Neural progenitor cell (in vitro differentiated cells): ENCODE measurements at regions not wholly inside any gene's neighbourhood (a gene's known extent, or its start where the extent isn't known, plus 50 kb on each side); places are given as distances from the start of the nearest gene placed in this dataset.

Experiments
- DNase-seq: peaks from one replicate; pipeline ENCODE4 v3.0.0-alpha.2; 2016; ENCODE audit warnings: low spot score
- H2AFZ ChIP-seq: fragments of 200-600 bp; sonication (generic); replicated peaks from 2 replicates; pipeline ENCODE4 v1.6.1; 2016; ENCODE audit warnings: antibody characterized with exemption
- H3F3A ChIP-seq: fragments of 200-600 bp; sonication (generic); 2 replicates; pipeline ENCODE4 v1.6.1; 2016; ENCODE audit warnings: antibody characterized with exemption, low read depth
- H3K27ac ChIP-seq: fragments of 200-600 bp; sonication (generic); 2 replicates; pipeline ENCODE4 v1.5.1; 2016; ENCODE audit warnings: mild to moderate bottlenecking
- H3K27me3 ChIP-seq: fragments of 200-600 bp; sonication (generic); 2 replicates; pipeline ENCODE4 v1.6.1; 2016; ENCODE audit warnings: mild to moderate bottlenecking, moderate library complexity
- H3K36me3 ChIP-seq: fragments of 200-600 bp; sonication (generic); 2 replicates; pipeline ENCODE4 v1.5.1; 2016
- H3K4me1 ChIP-seq: fragments of 200-600 bp; sonication (generic); 2 replicates; pipeline ENCODE4 v1.6.1; 2016; ENCODE audit warnings: mixed run types
- H3K4me2 ChIP-seq: fragments of 200-600 bp; sonication (generic); 2 replicates; pipeline ENCODE4 v1.6.1; 2016
- H3K4me3 ChIP-seq: fragments of 200-600 bp; sonication (generic); 2 replicates; pipeline ENCODE4 v1.5.1; 2016
- H3K79me2 ChIP-seq: fragments of 200-600 bp; sonication (generic); 2 replicates; pipeline ENCODE4 v1.6.1; 2016; ENCODE audit warnings: low read depth
- H3K9ac ChIP-seq: fragments of 200-600 bp; sonication (generic); 2 replicates; pipeline ENCODE4 v1.6.1; 2016
- H3K9me3 ChIP-seq: fragments of 200-600 bp; sonication (generic); 2 replicates; pipeline ENCODE4 v1.5.1; 2016; ENCODE audit warnings: low read depth
- H4K20me1 ChIP-seq: fragments of 200-600 bp; sonication (generic); 2 replicates; pipeline ENCODE4 v1.6.1; 2016; ENCODE audit warnings: low read depth
- H3K27ac Mint-ChIP-seq: 3 replicates; pipeline ENCODE4 v1.8.0; 2021; ENCODE audit warnings: mixed read lengths
- H3K27me3 Mint-ChIP-seq: 2 replicates; pipeline ENCODE4 v1.8.0; 2022; ENCODE audit warnings: low read depth, mild to moderate bottlenecking, inconsistent platforms, moderate library complexity, mixed read lengths; ENCODE audit not compliant: insufficient read depth
- H3K36me3 Mint-ChIP-seq: 3 replicates; pipeline ENCODE4 v1.8.0; 2021; ENCODE audit warnings: mixed read lengths
- H3K4me1 Mint-ChIP-seq: 3 replicates; pipeline ENCODE4 v1.8.0; 2021; ENCODE audit warnings: mixed read lengths
- H3K4me3 Mint-ChIP-seq: 3 replicates; pipeline ENCODE4 v1.8.0; 2021; ENCODE audit warnings: mild to moderate bottlenecking, moderate library complexity, mixed read lengths
- H3K9me3 Mint-ChIP-seq: 3 replicates; pipeline ENCODE4 v1.8.0; 2020; ENCODE audit warnings: mixed read lengths
- CTCF ChIP-seq: fragments of 200-600 bp; sonication (generic); IDR thresholded peaks from 2 replicates; pipeline ENCODE4 v1.5.1; 2017; ENCODE audit warnings: antibody characterized with exemption, mild to moderate bottlenecking
- EZH2 ChIP-seq: fragments of 200-600 bp; sonication (generic); IDR thresholded peaks from 2 replicates; pipeline ENCODE4 v1.6.1; 2017; ENCODE audit warnings: antibody characterized with exemption, mild to moderate bottlenecking, moderate library complexity
- EZH2phosphoT487 ChIP-seq: fragments of 200-600 bp; sonication (generic); IDR thresholded peaks from 2 replicates; pipeline ENCODE4 v1.6.1; 2017; ENCODE audit warnings: antibody characterized with exemption

GRCh38 chrX:131213400-131213799 lies 75.7 kb downstream of the IGSF1 start:
- Histone ChIP-seq H3K27ac (no peak overlapping the region), H2AFZ (no peak overlapping the region), H4K20me1 (no peaks in the 10 kb centered on the region), H3K79me2 (no peaks in the 10 kb centered on the region), H3K9ac (no peak overlapping the region), H3K4me3 (no peak overlapping the region), H3K27me3 (no peaks in the 10 kb centered on the region), H3K36me3 (no peaks in the 10 kb centered on the region), H3K4me1 (peaks cover 16% of the 10 kb centered on the region), H3F3A (no peaks in the 10 kb centered on the region), H3K9me3 (no peaks in the 10 kb centered on the region), H3K4me2 (peak overlapping the region; percentile 64)
- no peak overlapping the region for H3K27ac Mint-ChIP-seq
- no peaks in the 10 kb centered on the region for H3K9me3 Mint-ChIP-seq
- H3K4me3 Mint-ChIP-seq: no peak overlapping the region
- H3K27me3 Mint-ChIP-seq: peaks cover 4% of the 10 kb centered on the region
- no peaks in the 10 kb centered on the region for H3K36me3 Mint-ChIP-seq
- no peak for TF ChIP-seq EZH2
- TF ChIP-seq EZH2phosphoT487: no peak
- TF ChIP-seq CTCF: no peak
- DNase-seq: no peak
- peaks cover 6% of the 10 kb centered on the region for H3K4me1 Mint-ChIP-seq

GRCh38 chrX:131202766-131203165 lies 86.3 kb downstream of the IGSF1 start:
- Histone ChIP-seq H2AFZ (no peak overlapping the region), H4K20me1 (no peaks in the 10 kb centered on the region), H3K4me2 (no peak overlapping the region), H3K9ac (no peak overlapping the region), H3K36me3 (no peaks in the 10 kb centered on the region), H3K4me1 (no peaks in the 10 kb centered on the region), H3F3A (no peaks in the 10 kb centered on the region), H3K4me3 (no peak overlapping the region), H3K27me3 (no peaks in the 10 kb centered on the region), H3K79me2 (no peaks in the 10 kb centered on the region), H3K27ac (no peak overlapping the region), H3K9me3 (no peaks in the 10 kb centered on the region)
- H3K4me1 Mint-ChIP-seq: peaks cover 4% of the 10 kb centered on the region
- H3K36me3 Mint-ChIP-seq: no peaks in the 10 kb centered on the region
- H3K4me3 Mint-ChIP-seq: no peak overlapping the region
- no peaks in the 10 kb centered on the region for H3K9me3 Mint-ChIP-seq
- DNase-seq: no peak
- no peaks in the 10 kb centered on the region for H3K27me3 Mint-ChIP-seq
- TF ChIP-seq CTCF (no peak), EZH2phosphoT487 (no peak), EZH2 (no peak)
- no peak overlapping the region for H3K27ac Mint-ChIP-seq

GRCh38 chrX:131201986-131202385 lies 87.1 kb downstream of the IGSF1 start:
- Histone ChIP-seq H3K27ac (no peak overlapping the region), H3K9me3 (no peaks in the 10 kb centered on the region), H3K9ac (no peak overlapping the region), H3F3A (no peaks in the 10 kb centered on the region), H3K4me3 (no peak overlapping the region), H2AFZ (no peak overlapping the region), H3K27me3 (no peaks in the 10 kb centered on the region), H3K4me2 (no peak overlapping the region), H3K79me2 (no peaks in the 10 kb centered on the region), H3K36me3 (no peaks in the 10 kb centered on the region), H4K20me1 (no peaks in the 10 kb centered on the region), H3K4me1 (peaks cover 6% of the 10 kb centered on the region)
- Mint-ChIP-seq H3K4me3 (no peak overlapping the region), H3K27ac (no peak overlapping the region), H3K9me3 (no peaks in the 10 kb centered on the region), H3K4me1 (peaks cover 4% of the 10 kb centered on the region), H3K36me3 (no peaks in the 10 kb centered on the region), H3K27me3 (no peaks in the 10 kb centered on the region)
- DNase-seq: no peak
- no peak for TF ChIP-seq EZH2phosphoT487
- TF ChIP-seq EZH2: no peak
- TF ChIP-seq CTCF: no peak

GRCh38 chrX:131199091-131199490 lies 90.0 kb downstream of the IGSF1 start:
- H3K27me3 ChIP-seq: no peaks in the 10 kb centered on the region
- Mint-ChIP-seq H3K4me1 (peaks cover 4% of the 10 kb centered on the region), H3K27me3 (no peaks in the 10 kb centered on the region)

More at GRCh38 chrX:131199091-131199490, 90.0 kb downstream of the IGSF1 start:
- Mint-ChIP-seq H3K4me3 (no peak overlapping the region), H3K9me3 (no peaks in the 10 kb centered on the region), H3K36me3 (no peaks in the 10 kb centered on the region), H3K27ac (peak overlapping the region; percentile 9)
- no peaks in the 10 kb centered on the region for H3F3A ChIP-seq
- H3K9me3 ChIP-seq: no peaks in the 10 kb centered on the region
- H3K4me3 ChIP-seq: no peak overlapping the region
- H3K27ac ChIP-seq: no peak overlapping the region
- H3K36me3 ChIP-seq: no peaks in the 10 kb centered on the region
- TF ChIP-seq EZH2 (no peak), CTCF (no peak), EZH2phosphoT487 (no peak)
- DNase-seq: no peak
- H2AFZ ChIP-seq: peak overlapping the region; percentile 10
- H3K9ac ChIP-seq: no peak overlapping the region
- no peaks in the 10 kb centered on the region for H4K20me1 ChIP-seq
- H3K4me1 ChIP-seq: peaks cover 6% of the 10 kb centered on the region
- no peak overlapping the region for H3K4me2 ChIP-seq
- no peaks in the 10 kb centered on the region for H3K79me2 ChIP-seq
